Tibial nerve (tissue), 4 donors: ENCODE measurements at regions not wholly inside any gene's neighbourhood (a gene's known extent, or its start where the extent isn't known, plus 50 kb on each side); places are given as distances from the start of the nearest gene placed in this dataset.

Source experiments
- CTCF ChIP-seq, 5 experiments: fragments of 200-600 bp in 3 of 5; fragments of 450-650 bp in 2 of 5; sonication (generic) in 3 of 5; IDR thresholded peaks; one replicate each; pipeline ENCODE4 v1.5.1; 2016 to 2019; ENCODE audit warnings: antibody characterized with exemption in 5 of 5, mild to moderate bottlenecking in 3 of 5, moderate library complexity in 2 of 5
- EP300 ChIP-seq, 2 donors: sonication (generic); formaldehyde crosslinking; IDR thresholded peaks; one replicate each; pipeline ENCODE4 v1.6.1; 2017; ENCODE audit warnings: antibody characterized with exemption in 2 of 2, mild to moderate bottlenecking in 1 of 2

- TF ChIP-seq CTCF (IDR thresholded peaks at IDR 0.05), result no peak
- TF ChIP-seq EP300 (IDR thresholded peaks at IDR 0.05), result no peak
Observed at GRCh38 chr6:137736048-137736818, 130.8 kb upstream of the TNFAIP3 start.
